Mucosa of rectum (tissue), 2 donors: ENCODE measurements at regions not wholly inside any gene's neighbourhood (a gene's known extent, or its start where the extent isn't known, plus 50 kb on each side); places are given as distances from the start of the nearest gene placed in this dataset.

Source experiments
- H3K27ac ChIP-seq, 2 donors: one replicate each; pipeline ENCODE4 v1.7.0; 2013; ENCODE audit warnings: inconsistent platforms in 2 of 2, low read depth in 2 of 2, low read length in 2 of 2
- H3K27me3 ChIP-seq, 2 donors: one replicate each; pipeline ENCODE4 v1.7.0; 2013; ENCODE audit warnings: low read length in 2 of 2; ENCODE audit not compliant: control insufficient read depth in 2 of 2, insufficient read depth in 2 of 2
- H3K36me3 ChIP-seq, 2 donors: one replicate each; pipeline ENCODE4 v1.7.0; 2013; ENCODE audit warnings: low read length in 2 of 2; ENCODE audit not compliant: control insufficient read depth in 2 of 2, insufficient read depth in 2 of 2
- H3K4me1 ChIP-seq, 2 donors: one replicate each; pipeline ENCODE4 v1.7.0; 2013; ENCODE audit warnings: low read length in 2 of 2, mild to moderate bottlenecking in 1 of 2; ENCODE audit not compliant: control insufficient read depth in 2 of 2, insufficient read depth in 2 of 2
- H3K4me3 ChIP-seq, 2 donors: one replicate each; pipeline ENCODE4 v1.7.0; 2013; ENCODE audit warnings: low read length in 2 of 2
- H3K9ac ChIP-seq, 2 donors: one replicate each; pipeline ENCODE4 v1.7.0; 2013; ENCODE audit warnings: low read length in 2 of 2, low read depth in 1 of 2, mild to moderate bottlenecking in 1 of 2
- H3K9me3 ChIP-seq, 2 donors: one replicate each; pipeline ENCODE4 v1.7.0; 2013; ENCODE audit warnings: low read length in 2 of 2; ENCODE audit not compliant: control insufficient read depth in 2 of 2
- donor health status: healthy.
- donor health status: Normal muscosa, but diverticular disease.

DNA sequence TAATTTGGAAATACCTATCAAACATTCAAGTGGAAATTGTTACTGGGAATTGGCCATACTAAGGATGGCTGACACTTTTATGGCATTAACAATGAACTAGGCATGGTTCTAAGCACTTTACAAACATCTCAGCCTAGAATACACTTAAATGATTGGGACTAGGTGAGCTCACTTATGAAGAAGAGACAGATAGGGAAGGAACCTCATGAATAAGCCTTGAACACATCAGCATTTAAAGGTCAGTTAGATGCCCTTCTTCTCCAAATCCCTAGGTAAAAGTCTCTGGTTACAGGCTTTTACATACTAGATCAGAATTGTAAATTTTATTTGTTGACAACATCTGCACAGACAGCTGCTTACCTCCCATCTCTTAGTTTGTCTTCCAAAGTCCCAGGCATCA is 488.6 kb downstream of the RMST start:
- Histone ChIP-seq H3K4me1 (no peaks in the 10 kb centered on the region), H3K27me3 (no peaks in the 10 kb centered on the region), H3K36me3 (no peaks in the 10 kb centered on the region), H3K9me3 (peaks cover 0 to 3% of the 10 kb centered on the region in 2 donors), H3K27ac (no peak overlapping the region), H3K4me3 (no peak overlapping the region), H3K9ac (no peak overlapping the region)

DNA sequence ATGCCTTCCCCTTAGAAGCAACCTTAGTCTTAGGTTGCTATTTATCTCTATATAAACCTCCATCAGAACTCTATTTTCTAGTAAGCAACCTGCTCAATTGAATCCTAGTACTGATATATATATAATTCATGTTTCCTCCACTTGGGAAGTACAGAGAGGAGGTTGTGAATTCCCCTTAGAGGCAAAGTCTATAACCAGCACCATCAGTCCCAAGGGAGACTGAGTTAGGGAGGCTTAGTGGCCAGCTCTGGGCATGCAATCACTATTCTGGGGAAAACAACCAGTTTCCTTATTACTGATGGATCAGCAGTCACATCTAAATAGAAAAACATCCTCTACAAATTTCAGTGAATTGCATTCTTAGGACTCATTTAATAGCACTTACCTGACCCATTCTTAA is 489.1 kb downstream of the RMST start:
- Histone ChIP-seq H3K27me3 (no peaks in the 10 kb centered on the region), H3K36me3 (no peaks in the 10 kb centered on the region), H3K4me3 (no peak overlapping the region), H3K9ac (no peak overlapping the region), H3K9me3 (peaks cover 0 to 3% of the 10 kb centered on the region in 2 donors), H3K27ac (no peak overlapping the region), H3K4me1 (no peaks in the 10 kb centered on the region)

- Histone ChIP-seq H3K4me1 (no peaks in the 10 kb centered on the region), H3K27ac (no peak overlapping the region), H3K4me3 (no peak overlapping the region), H3K9ac (no peak overlapping the region), H3K9me3 (peaks cover 0 to 3% of the 10 kb centered on the region in 2 donors), H3K27me3 (no peaks in the 10 kb centered on the region), H3K36me3 (no peaks in the 10 kb centered on the region)
Observed at GRCh38 chr12:97957109-97957508, 494.5 kb downstream of the RMST start.

GRCh38 chr12:97960225-97960624 is 497.6 kb downstream of the RMST start:
- no peak overlapping the region for H3K9ac ChIP-seq
- H3K27me3 ChIP-seq = no peaks in the 10 kb centered on the region
- H3K9me3 ChIP-seq = peaks cover 2 to 3% of the 10 kb centered on the region in 2 donors
- no peaks in the 10 kb centered on the region for H3K4me1 ChIP-seq
- H3K36me3 ChIP-seq = no peaks in the 10 kb centered on the region
- H3K27ac ChIP-seq = no peak overlapping the region
- H3K4me3 ChIP-seq = no peak overlapping the region

- H3K27ac ChIP-seq = no peak overlapping the region
- H3K9me3 ChIP-seq = peaks cover 2 to 3% of the 10 kb centered on the region in 2 donors
- no peak overlapping the region for H3K4me3 ChIP-seq
- no peaks in the 10 kb centered on the region for H3K36me3 ChIP-seq
- H3K27me3 ChIP-seq = no peaks in the 10 kb centered on the region
- H3K9ac ChIP-seq = no peak overlapping the region
- no peaks in the 10 kb centered on the region for H3K4me1 ChIP-seq
Observed at GRCh38 chr12:97960741-97961608, 498.4 kb downstream of the RMST start.

- Histone ChIP-seq H3K36me3 (no peaks in the 10 kb centered on the region), H3K27me3 (no peaks in the 10 kb centered on the region), H3K27ac (no peak overlapping the region), H3K4me3 (no peak overlapping the region), H3K9me3 (no peaks in the 10 kb centered on the region), H3K4me1 (no peaks in the 10 kb centered on the region), H3K9ac (no peak overlapping the region)
Observed at GRCh38 chr12:97967831-97968230, 505.2 kb downstream of the RMST start.

DNA sequence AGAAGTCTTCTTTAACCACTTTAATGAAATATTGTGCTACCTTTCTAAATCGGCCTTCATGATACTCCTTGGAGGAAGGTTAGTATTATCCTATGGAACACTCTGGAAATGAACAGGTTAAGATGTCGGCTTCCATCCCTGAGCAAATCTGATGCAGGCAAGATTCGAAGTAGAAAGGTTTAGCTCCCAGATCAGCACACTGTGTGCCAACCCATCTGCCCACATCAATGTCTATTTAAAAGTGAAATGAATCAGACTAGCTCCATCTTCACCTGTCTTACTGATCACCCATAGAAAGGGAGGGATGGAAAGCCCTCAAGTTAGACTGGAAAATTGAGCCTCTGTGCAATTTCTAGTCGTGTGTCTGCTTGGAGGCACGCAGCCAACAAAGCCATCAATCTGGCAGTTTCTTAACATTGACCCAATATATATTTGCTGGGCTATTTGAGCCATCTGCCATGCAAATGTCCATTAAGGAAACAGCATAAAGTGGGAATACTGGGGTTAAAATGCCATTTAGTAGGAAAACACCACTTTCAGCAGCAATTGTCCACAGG is 506.1 kb downstream of the RMST start:
- Histone ChIP-seq H3K9ac (no peak overlapping the region), H3K4me1 (no peaks in the 10 kb centered on the region), H3K36me3 (no peaks in the 10 kb centered on the region), H3K9me3 (no peaks in the 10 kb centered on the region), H3K27ac (no peak overlapping the region), H3K4me3 (no peak overlapping the region), H3K27me3 (no peaks in the 10 kb centered on the region)

GRCh38 chr12:97977870-97978405 is 515.3 kb downstream of the RMST start:
- H3K27ac ChIP-seq = no peak overlapping the region
- H3K36me3 ChIP-seq = no peaks in the 10 kb centered on the region
- no peaks in the 10 kb centered on the region for H3K9me3 ChIP-seq
- H3K4me1 ChIP-seq = no peaks in the 10 kb centered on the region
- H3K27me3 ChIP-seq = no peaks in the 10 kb centered on the region
- no peak overlapping the region for H3K9ac ChIP-seq
- no peak overlapping the region for H3K4me3 ChIP-seq

DNA sequence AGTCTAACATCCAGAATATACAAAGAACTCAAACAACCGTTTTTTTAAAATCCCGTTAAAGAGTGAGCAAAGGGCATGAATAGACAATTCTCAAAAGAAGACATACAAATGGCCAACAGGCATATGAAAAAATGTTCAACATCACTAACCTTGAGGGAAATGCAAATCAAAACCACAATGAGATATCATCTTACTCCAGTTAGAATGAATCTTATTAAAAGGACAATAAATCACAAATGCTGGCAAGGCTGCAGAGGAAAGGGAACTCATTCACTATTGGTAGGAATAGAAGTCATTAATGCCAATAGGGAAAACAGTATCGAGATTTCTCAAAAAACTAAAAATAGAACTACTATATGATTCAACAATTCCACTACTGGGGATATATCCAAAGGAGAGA is 520.1 kb downstream of the RMST start:
- no peak overlapping the region for H3K9ac ChIP-seq
- no peak overlapping the region for H3K27ac ChIP-seq

GRCh38 chr12:97983796-97984195 is 521.2 kb downstream of the RMST start:
- no peak overlapping the region for H3K9ac ChIP-seq
- no peak overlapping the region for H3K27ac ChIP-seq
- no peaks in the 10 kb centered on the region for H3K27me3 ChIP-seq
- H3K4me3 ChIP-seq = no peak overlapping the region
- H3K9me3 ChIP-seq = no peaks in the 10 kb centered on the region
- no peaks in the 10 kb centered on the region for H3K36me3 ChIP-seq
- no peaks in the 10 kb centered on the region for H3K4me1 ChIP-seq

More for the DNA sequence above, 520.1 kb downstream of the RMST start:
- Histone ChIP-seq H3K4me3 (no peak overlapping the region), H3K4me1 (no peaks in the 10 kb centered on the region), H3K9me3 (no peaks in the 10 kb centered on the region), H3K27me3 (no peaks in the 10 kb centered on the region), H3K36me3 (no peaks in the 10 kb centered on the region)
